GM12891 (cell line): ENCODE measurements at regions not wholly inside any gene's neighbourhood (a gene's known extent, or its start where the extent isn't known, plus 50 kb on each side); places are given as distances from the start of the nearest gene placed in this dataset.
"Not testable (repeated sequence)": the region's sequence is repeated elsewhere in the genome, so short reads cannot be mapped to it uniquely, and the experiment has no call there.

ENCODE experiments used
- DNase-seq: peaks from one replicate; pipeline ENCODE4 v3.0.0; 2011; ENCODE audit warnings: low spot score; ENCODE audit not compliant: insufficient read length
- FAIRE-seq: peaks from 2 replicates; lab custom pipeline; 2011; peaks lifted over from hg19 to GRCh38; lab: Jason Lieb, UNC
- PAX5 ChIP-seq: IDR thresholded peaks from 2 replicates; pipeline ENCODE4 v1.6.1; 2011; ENCODE audit warnings: low read length, moderate library complexity, mild to moderate bottlenecking; ENCODE audit not compliant: insufficient read depth, severe bottlenecking
- POLR2A ChIP-seq: IDR thresholded peaks from 2 replicates; pipeline ENCODE4 v1.6.1; 2011; ENCODE audit warnings: low read depth, low read length, control low read depth
- POLR2AphosphoS5 ChIP-seq: IDR thresholded peaks from 2 replicates; pipeline ENCODE4 v1.6.1; 2011; ENCODE audit warnings: low read depth, low read length, control low read depth
- POU2F2 ChIP-seq: IDR thresholded peaks from 2 replicates; pipeline ENCODE4 v1.6.1; 2011; ENCODE audit warnings: low read depth, mild to moderate bottlenecking, control low read depth, low read length, moderate library complexity
- SPI1 ChIP-seq: IDR thresholded peaks from 2 replicates; pipeline ENCODE4 v1.6.1; 2011; ENCODE audit warnings: low read depth, low read length, control low read depth
- TAF1 ChIP-seq: IDR thresholded peaks from 2 replicates; pipeline ENCODE4 v1.6.1; 2011; ENCODE audit warnings: low read depth, low read length, control low read depth

GRCh38 chr1:115448282-115449044 lies 110.4 kb upstream of the NGF start:
- DNase-seq = no peak
- TF ChIP-seq SPI1 (no peak), POLR2AphosphoS5 (no peak), POU2F2 (no peak), TAF1 (no peak), POLR2A (no peak), PAX5 (no peak)
- no peak for FAIRE-seq

- DNase-seq = no peak
- TF ChIP-seq POLR2AphosphoS5 = no peak
- no peak for TF ChIP-seq TAF1
- no peak for TF ChIP-seq POU2F2
- no peak for TF ChIP-seq PAX5
- no peak for TF ChIP-seq POLR2A
- no peak for TF ChIP-seq SPI1
- no peak for FAIRE-seq
These were observed 109.6 kb upstream of the NGF start for GRCh38 chr1:115447672-115448071.

- TF ChIP-seq POU2F2 = no peak
- TF ChIP-seq SPI1 = no peak
- no peak for TF ChIP-seq TAF1
- no peak for TF ChIP-seq POLR2AphosphoS5
- no peak for TF ChIP-seq POLR2A
- no peak for TF ChIP-seq PAX5
- FAIRE-seq (no peak), DNase-seq (no peak)
These were observed 107.0 kb upstream of the NGF start for GRCh38 chr1:115445090-115445489.

- FAIRE-seq = no peak
- TF ChIP-seq POU2F2 (no peak), POLR2A (no peak), PAX5 (no peak), SPI1 (no peak), POLR2AphosphoS5 (no peak), TAF1 (no peak)
These were observed 102.7 kb upstream of the NGF start for GRCh38 chr1:115440733-115441132.

GRCh38 chr1:115439520-115439919 lies 101.5 kb upstream of the NGF start:
- not testable (repeated sequence) for DNase-seq, FAIRE-seq

More at GRCh38 chr1:115440733-115441132, 102.7 kb upstream of the NGF start:
- no peak for DNase-seq

GRCh38 chr1:115437196-115437595 lies 99.1 kb upstream of the NGF start:
- DNase-seq (no peak), FAIRE-seq (no peak)
- TF ChIP-seq POLR2A (no peak), TAF1 (no peak), PAX5 (no peak)

GRCh38 chr1:115436596-115436995 lies 98.5 kb upstream of the NGF start:
- DNase-seq = no peak
- no peak for FAIRE-seq
- TF ChIP-seq SPI1 (no peak), POLR2A (no peak), POU2F2 (no peak), POLR2AphosphoS5 (no peak), TAF1 (no peak), PAX5 (no peak)

- FAIRE-seq = no peak
These were observed 95.4 kb upstream of the NGF start for GRCh38 chr1:115433483-115433882.

GRCh38 chr1:115432061-115432460 lies 94.0 kb upstream of the NGF start:
- no peak for TF ChIP-seq SPI1
- TF ChIP-seq POU2F2 = no peak
- no peak for TF ChIP-seq PAX5
- TF ChIP-seq TAF1 = no peak
- no peak for TF ChIP-seq POLR2A
- TF ChIP-seq POLR2AphosphoS5 = no peak
- FAIRE-seq (no peak), DNase-seq (no peak)

More at GRCh38 chr1:115433483-115433882, 95.4 kb upstream of the NGF start:
- TF ChIP-seq POLR2A (no peak), POLR2AphosphoS5 (no peak), TAF1 (no peak), SPI1 (no peak), POU2F2 (no peak), PAX5 (no peak)
- DNase-seq = no peak

- FAIRE-seq = no peak
- DNase-seq = no peak
- no peak for TF ChIP-seq PAX5
- no peak for TF ChIP-seq POU2F2
- TF ChIP-seq POLR2A = no peak
- TF ChIP-seq POLR2AphosphoS5 = no peak
- no peak for TF ChIP-seq TAF1
- no peak for TF ChIP-seq SPI1
These were observed 92.6 kb upstream of the NGF start for GRCh38 chr1:115430441-115431158.
